Loucy (cell line): ENCODE measurements at regions not wholly inside any gene's neighbourhood (a gene's known extent, or its start where the extent isn't known, plus 50 kb on each side); places are given as distances from the start of the nearest gene placed in this dataset.

Source experiments
- EZH2phosphoT487 ChIP-seq: fragments of 200-600 bp; IDR thresholded peaks from 2 replicates; pipeline ENCODE4 v1.6.1; 2018; ENCODE audit warnings: antibody characterized with exemption, mild to moderate bottlenecking, moderate library complexity, borderline replicate concordance
- TF ChIP-seq, protein P1 (sequence below): fragments of 200-600 bp; sonication (generic); conservative IDR thresholded peaks from 2 replicates; pipeline ENCODE4 v1.5.1; 2014; ENCODE audit warnings: mild to moderate bottlenecking, antibody characterized with exemption, low read length

DNA sequence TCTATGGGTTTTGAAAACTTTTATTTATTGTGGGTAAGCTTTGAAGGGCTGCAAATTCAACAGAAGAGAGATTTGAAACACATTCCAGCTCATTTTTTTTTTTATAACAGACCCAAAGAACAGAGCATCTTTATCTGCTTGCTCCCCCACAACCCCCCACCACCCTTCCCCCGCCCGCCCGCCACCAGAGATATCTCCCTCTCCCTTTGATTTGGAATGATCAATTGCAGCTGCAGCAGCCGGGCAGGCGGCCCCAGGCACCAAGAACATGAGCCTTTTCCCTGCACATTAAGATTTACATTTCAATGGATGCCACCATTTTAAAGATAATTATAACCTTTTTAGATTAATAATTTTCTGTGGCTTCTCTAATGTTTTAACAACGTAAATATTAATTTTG is 510.9 kb downstream of the ZNF608 start:
- TF ChIP-seq, protein P1, sequence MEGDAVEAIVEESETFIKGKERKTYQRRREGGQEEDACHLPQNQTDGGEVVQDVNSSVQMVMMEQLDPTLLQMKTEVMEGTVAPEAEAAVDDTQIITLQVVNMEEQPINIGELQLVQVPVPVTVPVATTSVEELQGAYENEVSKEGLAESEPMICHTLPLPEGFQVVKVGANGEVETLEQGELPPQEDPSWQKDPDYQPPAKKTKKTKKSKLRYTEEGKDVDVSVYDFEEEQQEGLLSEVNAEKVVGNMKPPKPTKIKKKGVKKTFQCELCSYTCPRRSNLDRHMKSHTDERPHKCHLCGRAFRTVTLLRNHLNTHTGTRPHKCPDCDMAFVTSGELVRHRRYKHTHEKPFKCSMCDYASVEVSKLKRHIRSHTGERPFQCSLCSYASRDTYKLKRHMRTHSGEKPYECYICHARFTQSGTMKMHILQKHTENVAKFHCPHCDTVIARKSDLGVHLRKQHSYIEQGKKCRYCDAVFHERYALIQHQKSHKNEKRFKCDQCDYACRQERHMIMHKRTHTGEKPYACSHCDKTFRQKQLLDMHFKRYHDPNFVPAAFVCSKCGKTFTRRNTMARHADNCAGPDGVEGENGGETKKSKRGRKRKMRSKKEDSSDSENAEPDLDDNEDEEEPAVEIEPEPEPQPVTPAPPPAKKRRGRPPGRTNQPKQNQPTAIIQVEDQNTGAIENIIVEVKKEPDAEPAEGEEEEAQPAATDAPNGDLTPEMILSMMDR, result no peak
- no peak for TF ChIP-seq EZH2phosphoT487
